ENCODE measurements at regions not wholly inside any gene's neighbourhood (a gene's known extent, or its start where the extent isn't known, plus 50 kb on each side); places are given as distances from the start of the nearest gene placed in this dataset.

GRCh38 chr9:21590058-21590996, 108.2 kb upstream of the IFNE start:
- no peaks in the 10 kb centered on the region for H3K27me3 ChIP-seq
- H3K4me3 ChIP-seq: no peak overlapping the region
- H3K27ac ChIP-seq: no peak overlapping the region
- Mint-ChIP-seq H3K27me3 (ENCODE audit: insufficient read depth, low read depth) (no peaks in the 10 kb centered on the region), H3K4me3 (no peak overlapping the region), H3K36me3 (no peaks in the 10 kb centered on the region), H3K4me1 (peaks cover 21% of the 10 kb centered on the region), H3K27ac (no peak overlapping the region), H3K9me3 (no peaks in the 10 kb centered on the region)
- H3K36me3 ChIP-seq: no peaks in the 10 kb centered on the region
- H3K4me1 ChIP-seq: peaks cover 15% of the 10 kb centered on the region
- H3K9me3 ChIP-seq (ENCODE audit: low read depth): no peaks in the 10 kb centered on the region
- H2AFZ ChIP-seq (replicated peaks): no peak overlapping the region
- H4K20me1 ChIP-seq (ENCODE audit: low read depth): no peaks in the 10 kb centered on the region
- H3K4me2 ChIP-seq: no peak overlapping the region
- H3K9ac ChIP-seq: no peak overlapping the region
- TF ChIP-seq EZH2phosphoT487 (IDR thresholded peaks at IDR 0.05): no peak
- H3K79me2 ChIP-seq (ENCODE audit: low read depth): no peaks in the 10 kb centered on the region
- no peaks in the 10 kb centered on the region for H3F3A ChIP-seq (ENCODE audit: low read depth)
- DNase-seq (ENCODE audit: low spot score): no peak

DNA sequence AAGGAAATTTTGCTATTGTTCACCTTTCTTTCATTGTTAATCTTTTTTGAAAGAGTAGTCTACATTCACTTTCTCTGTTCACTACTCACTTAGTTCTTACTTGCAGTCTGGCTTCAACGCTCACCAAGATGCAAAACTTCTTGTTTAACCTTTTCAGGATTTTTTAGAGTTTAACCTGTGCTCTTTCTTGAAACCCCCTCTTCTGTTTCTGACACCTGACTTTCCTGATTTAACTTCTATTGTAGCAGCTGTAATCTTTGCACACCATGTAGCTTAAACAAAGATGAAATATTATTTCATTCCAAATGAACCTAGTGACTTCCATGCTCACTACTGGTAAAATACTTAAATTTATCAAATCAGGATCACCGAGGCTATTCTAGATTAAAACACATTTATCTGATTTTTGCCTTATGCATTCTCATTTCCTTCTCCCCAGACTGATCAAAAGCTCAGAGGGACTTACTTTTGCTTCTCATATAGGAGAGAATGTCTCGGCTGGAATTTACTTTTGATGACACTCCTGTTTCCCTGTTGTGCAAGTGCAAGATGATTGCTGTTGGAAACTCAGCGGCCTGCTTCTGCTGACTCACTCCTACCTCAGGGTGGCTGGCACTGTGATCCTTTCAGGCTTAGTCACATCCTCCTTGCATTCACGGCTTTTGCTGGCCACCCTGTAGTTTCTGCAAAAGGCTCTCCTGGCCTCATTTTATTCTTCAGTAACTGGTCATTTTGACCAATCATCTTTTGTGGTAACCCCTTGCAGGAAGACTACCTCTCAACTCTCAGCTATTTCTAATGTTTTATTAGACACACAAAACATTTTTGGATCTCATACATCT, 109.3 kb upstream of the IFNE start:
- no peaks in the 10 kb centered on the region for H3K9me3 Mint-ChIP-seq
- Histone ChIP-seq H3K79me2 (ENCODE audit: low read depth) (no peaks in the 10 kb centered on the region), H3K36me3 (no peaks in the 10 kb centered on the region), H3K27me3 (no peaks in the 10 kb centered on the region), H3K9ac (no peak overlapping the region), H3F3A (ENCODE audit: low read depth) (no peaks in the 10 kb centered on the region), H2AFZ (replicated peaks) (no peak overlapping the region), H4K20me1 (ENCODE audit: low read depth) (no peaks in the 10 kb centered on the region), H3K4me3 (no peak overlapping the region), H3K27ac (no peak overlapping the region), H3K9me3 (ENCODE audit: low read depth) (no peaks in the 10 kb centered on the region), H3K4me1 (peaks cover 15% of the 10 kb centered on the region), H3K4me2 (no peak overlapping the region)
- H3K4me3 Mint-ChIP-seq: no peak overlapping the region
- TF ChIP-seq EZH2phosphoT487 (IDR thresholded peaks at IDR 0.05): no peak
- no peak for TF ChIP-seq EZH2 (IDR thresholded peaks at IDR 0.05)
- TF ChIP-seq, protein P1, sequence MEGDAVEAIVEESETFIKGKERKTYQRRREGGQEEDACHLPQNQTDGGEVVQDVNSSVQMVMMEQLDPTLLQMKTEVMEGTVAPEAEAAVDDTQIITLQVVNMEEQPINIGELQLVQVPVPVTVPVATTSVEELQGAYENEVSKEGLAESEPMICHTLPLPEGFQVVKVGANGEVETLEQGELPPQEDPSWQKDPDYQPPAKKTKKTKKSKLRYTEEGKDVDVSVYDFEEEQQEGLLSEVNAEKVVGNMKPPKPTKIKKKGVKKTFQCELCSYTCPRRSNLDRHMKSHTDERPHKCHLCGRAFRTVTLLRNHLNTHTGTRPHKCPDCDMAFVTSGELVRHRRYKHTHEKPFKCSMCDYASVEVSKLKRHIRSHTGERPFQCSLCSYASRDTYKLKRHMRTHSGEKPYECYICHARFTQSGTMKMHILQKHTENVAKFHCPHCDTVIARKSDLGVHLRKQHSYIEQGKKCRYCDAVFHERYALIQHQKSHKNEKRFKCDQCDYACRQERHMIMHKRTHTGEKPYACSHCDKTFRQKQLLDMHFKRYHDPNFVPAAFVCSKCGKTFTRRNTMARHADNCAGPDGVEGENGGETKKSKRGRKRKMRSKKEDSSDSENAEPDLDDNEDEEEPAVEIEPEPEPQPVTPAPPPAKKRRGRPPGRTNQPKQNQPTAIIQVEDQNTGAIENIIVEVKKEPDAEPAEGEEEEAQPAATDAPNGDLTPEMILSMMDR (IDR thresholded peaks at IDR 0.05): no peak
- no peaks in the 10 kb centered on the region for H3K27me3 Mint-ChIP-seq (ENCODE audit: insufficient read depth, low read depth)
- DNase-seq (ENCODE audit: low spot score): peak; percentile 18
- peak overlapping the region; percentile 9 for H3K27ac Mint-ChIP-seq
- peaks cover 21% of the 10 kb centered on the region for H3K4me1 Mint-ChIP-seq
- H3K36me3 Mint-ChIP-seq: no peaks in the 10 kb centered on the region

DNA sequence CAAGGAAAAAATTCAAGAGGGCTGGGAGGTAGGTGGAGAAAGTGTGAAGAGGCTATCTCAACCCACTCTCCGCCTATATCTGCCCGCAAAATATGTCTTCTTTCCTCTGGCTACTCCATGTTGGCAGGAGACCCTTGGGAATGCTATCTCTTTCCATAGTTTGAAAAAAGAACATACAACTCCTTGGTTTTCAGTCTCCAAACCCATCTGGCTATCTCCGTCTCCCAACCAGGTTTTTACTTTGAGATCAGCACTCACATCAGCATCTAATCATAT, 109.9 kb upstream of the IFNE start:
- Histone ChIP-seq H2AFZ (replicated peaks) (no peak overlapping the region), H3K4me1 (peaks cover 15% of the 10 kb centered on the region), H4K20me1 (ENCODE audit: low read depth) (no peaks in the 10 kb centered on the region), H3F3A (ENCODE audit: low read depth) (no peaks in the 10 kb centered on the region), H3K79me2 (ENCODE audit: low read depth) (no peaks in the 10 kb centered on the region), H3K36me3 (no peaks in the 10 kb centered on the region), H3K9me3 (ENCODE audit: low read depth) (no peaks in the 10 kb centered on the region), H3K27me3 (no peaks in the 10 kb centered on the region), H3K4me3 (no peak overlapping the region), H3K9ac (no peak overlapping the region), H3K4me2 (no peak overlapping the region), H3K27ac (no peak overlapping the region)
- Mint-ChIP-seq H3K9me3 (no peaks in the 10 kb centered on the region), H3K27ac (no peak overlapping the region), H3K4me3 (no peak overlapping the region), H3K4me1 (peaks cover 21% of the 10 kb centered on the region), H3K36me3 (no peaks in the 10 kb centered on the region), H3K27me3 (ENCODE audit: insufficient read depth, low read depth) (no peaks in the 10 kb centered on the region)
- TF ChIP-seq, protein P1 (IDR thresholded peaks at IDR 0.05): no peak
- TF ChIP-seq EZH2 (IDR thresholded peaks at IDR 0.05) (no peak), EZH2phosphoT487 (IDR thresholded peaks at IDR 0.05) (no peak)
- no peak for DNase-seq (ENCODE audit: low spot score)
